ENCODE measurements at regions not wholly inside any gene's neighbourhood (a gene's known extent, or its start where the extent isn't known, plus 50 kb on each side); places are given as distances from the start of the nearest gene placed in this dataset.

GRCh38 chr11:71097506-71098240, 154.7 kb downstream of the SHANK2 start:
- TF ChIP-seq CTCF (IDR thresholded peaks at IDR 0.05; ENCODE audit: low read depth, low read length) (no peak), EZH2phosphoT487 (IDR thresholded peaks at IDR 0.05; ENCODE audit: low read depth) (no peak)

All from OCI-LY3 (cell line).